Endothelial cell of umbilical vein (primary cell): ENCODE measurements at regions not wholly inside any gene's neighbourhood (a gene's known extent, or its start where the extent isn't known, plus 50 kb on each side); places are given as distances from the start of the nearest gene placed in this dataset.

ENCODE experiments used
- BruUV-seq: library from RNA; stranded (reverse); fragments of 400-500 nt; replicated peaks from 2 replicates; lab custom pipeline; 2021; lab: Mats Ljungman, UMichigan
- CTCF ChIA-PET: fragments of 300-600, 350-600 bp; sonication (Branson Sonifier 250); formaldehyde crosslinking; loops from one replicate; lab custom pipeline; 2021; ENCODE audit warnings: antibody characterized with exemption, inconsistent platforms; lab: Charles Lee
- POLR2A ChIA-PET: fragments of 300-600, 350-600 bp; sonication (Branson Sonifier 250); formaldehyde crosslinking; loops from one replicate; lab custom pipeline; 2021; ENCODE audit warnings: antibody characterized with exemption, inconsistent platforms; lab: Charles Lee
- DNase-seq: peaks from one replicate; pipeline ENCODE4 v3.0.0-alpha.2; 2011; ENCODE audit warnings: low read depth, low spot score
- FAIRE-seq: peaks from 2 replicates; lab custom pipeline; 2011; peaks lifted over from hg19 to GRCh38; lab: Jason Lieb, UNC
- H2AFZ ChIP-seq: 2 replicates; pipeline ENCODE4 v1.6.0; 2012; ENCODE audit warnings: low read depth, low read length, control low read depth, inconsistent platforms
- H3K27ac ChIP-seq: 2 replicates; pipeline ENCODE4 v1.5.1; 2011; ENCODE audit warnings: low read depth, mild to moderate bottlenecking, control low read depth, low read length, moderate library complexity; ENCODE audit not compliant: insufficient read depth
- H3K27me3 ChIP-seq, 2 experiments: 2 replicates each; pipeline versions ENCODE4 v1.6.0 to v1.6.1; 2011; ENCODE audit warnings: low read length in 2 of 2, mixed read lengths in 1 of 2; ENCODE audit not compliant: control insufficient read depth in 2 of 2, insufficient read depth in 2 of 2
- H3K36me3 ChIP-seq, 2 experiments: 2 replicates in 1 of 2; 3 replicates in 1 of 2; pipeline ENCODE4 v1.5.1; 2011; ENCODE audit warnings: low read length in 2 of 2, mild to moderate bottlenecking in 1 of 2, moderate library complexity in 1 of 2; ENCODE audit not compliant: control insufficient read depth in 2 of 2, insufficient read depth in 2 of 2; ENCODE audit errors: extremely low read depth in 1 of 2
- H3K4me1 ChIP-seq: 3 replicates; pipeline ENCODE4 v1.5.1; 2011; ENCODE audit warnings: mild to moderate bottlenecking, low read length; ENCODE audit not compliant: control insufficient read depth, insufficient read depth; ENCODE audit errors: extremely low read depth
- H3K4me2 ChIP-seq: 2 replicates; pipeline ENCODE4 v1.6.1; 2011; ENCODE audit warnings: low read length, control low read depth, mixed read lengths; ENCODE audit not compliant: insufficient read depth
- H3K4me3 ChIP-seq, 3 experiments: fragments of 200-600 bp in 1 of 3; sonication (generic), shearing (Covaris generic) in 1 of 3; replicated peaks in 1 of 3; 2 replicates each; pipeline ENCODE4 v1.5.1; 2011 to 2016; ENCODE audit warnings: control low read depth in 3 of 3, low read length in 3 of 3, mild to moderate bottlenecking in 2 of 3, inconsistent platforms in 1 of 3, low read depth in 1 of 3, moderate library complexity in 1 of 3; ENCODE audit not compliant: insufficient read depth in 1 of 3
- H3K79me2 ChIP-seq: 2 replicates; pipeline ENCODE4 v1.6.0; 2012; ENCODE audit warnings: low read length, inconsistent platforms; ENCODE audit not compliant: control insufficient read depth, insufficient read depth
- H3K9ac ChIP-seq: replicated peaks from 2 replicates; pipeline ENCODE3; 2011; ENCODE audit warnings: low read length, control low read depth; ENCODE audit not compliant: insufficient read depth; ENCODE audit errors: extremely low read depth
- H3K9me1 ChIP-seq: replicated peaks from 3 replicates; pipeline ENCODE4 v1.6.0; 2011; ENCODE audit warnings: mild to moderate bottlenecking, low read length; ENCODE audit not compliant: control insufficient read depth, insufficient read depth; ENCODE audit errors: extremely low read depth
- H3K9me3 ChIP-seq: replicated peaks from 2 replicates; pipeline ENCODE4 v1.5.1; 2012; ENCODE audit warnings: low read length, inconsistent platforms; ENCODE audit not compliant: control insufficient read depth, insufficient read depth
- H4K20me1 ChIP-seq: replicated peaks from 2 replicates; pipeline ENCODE3; 2011; ENCODE audit warnings: mild to moderate bottlenecking, low read length; ENCODE audit not compliant: control insufficient read depth, insufficient read depth; ENCODE audit errors: extremely low read depth
- EZH2 ChIP-seq: IDR thresholded peaks from 2 replicates; pipeline ENCODE4 v1.6.1; 2012; ENCODE audit warnings: borderline replicate concordance, low read depth, mild to moderate bottlenecking, moderate library complexity, low read length, inconsistent platforms; ENCODE audit not compliant: severe bottlenecking
- FOS ChIP-seq: IDR thresholded peaks from 2 replicates; pipeline ENCODE4 v1.6.1; 2011; ENCODE audit warnings: mild to moderate bottlenecking, low read length, moderate library complexity, borderline replicate concordance; ENCODE audit not compliant: insufficient read depth
- GATA2 ChIP-seq: IDR thresholded peaks from 2 replicates; pipeline ENCODE4 v1.7.0; 2011; ENCODE audit warnings: low read depth, mild to moderate bottlenecking, moderate library complexity, mixed read lengths, low read length; ENCODE audit not compliant: insufficient read length, insufficient read depth
- JUN ChIP-seq: IDR thresholded peaks from 2 replicates; pipeline ENCODE4 v1.6.1; 2011; ENCODE audit warnings: borderline replicate concordance, low read depth; ENCODE audit not compliant: insufficient read length, insufficient read depth
- MAX ChIP-seq: IDR thresholded peaks from 2 replicates; pipeline ENCODE4 v1.6.1; 2011; ENCODE audit not compliant: insufficient read depth, insufficient read length
- MYC ChIP-seq: IDR thresholded peaks from one replicate; pipeline ENCODE4 v1.6.1; 2011; ENCODE audit warnings: mild to moderate bottlenecking, low read depth, low read length
- POLR2A ChIP-seq: IDR thresholded peaks from 2 replicates; pipeline ENCODE4 v1.6.1; 2012; ENCODE audit warnings: low read depth, mild to moderate bottlenecking, control low read depth, low read length
- POLR2AphosphoS5 ChIP-seq: IDR thresholded peaks from 2 replicates; pipeline ENCODE4 v1.6.1; 2012; ENCODE audit warnings: low read depth, mild to moderate bottlenecking, control low read depth, low read length, moderate library complexity; ENCODE audit not compliant: insufficient read depth
- dilution Hi-C: fragments of 300-500 bp; cut with MboI; formaldehyde crosslinking; loops from one replicate; pipeline ENCODE4 v1.15.0; 2019; ENCODE audit warnings: low sequenced_read_pairs; ENCODE audit not compliant: extremely low pct_ligation_motif_present
- intact Hi-C: fragments of 100-400 bp; cut with micrococcal nuclease; formaldehyde crosslinking; loops from one replicate; pipeline ENCODE4 v1.10.0; 2022
- TF ChIP-seq, protein P1 (sequence below), 2 donors: IDR thresholded peaks; 1 replicate in 1 of 2; 2 replicates in 1 of 2; pipeline ENCODE4 v1.5.1; 2011; ENCODE audit warnings: low read length in 2 of 2, mild to moderate bottlenecking in 2 of 2, moderate library complexity in 2 of 2, control low read depth in 1 of 2, inconsistent platforms in 1 of 2, low read depth in 1 of 2; ENCODE audit not compliant: insufficient read depth in 1 of 2; ENCODE audit errors: extremely low read depth in 1 of 2

- intact Hi-C loops (no loop called here), dilution Hi-C loops (no loop called here)
- ChIA-PET POLR2A (no interaction called here), CTCF (no interaction called here)
- Histone ChIP-seq H3K27me3 (no peaks in the 10 kb centered on the region), H3K4me2 (no peak overlapping the region), H3K79me2 (no peaks in the 10 kb centered on the region), H3K9me1 (no peaks in the 10 kb centered on the region), H3K4me3 (no peak overlapping the region), H3K4me1 (no peaks in the 10 kb centered on the region), H2AFZ (no peak overlapping the region), H3K9me3 (no peaks in the 10 kb centered on the region), H4K20me1 (no peaks in the 10 kb centered on the region), H3K27ac (no peak overlapping the region), H3K36me3 (no peaks in the 10 kb centered on the region), H3K9ac (no peak overlapping the region)
- TF ChIP-seq EZH2 = no peak
- no TSS peak for BruUV-seq
- DNase-seq (no peak), FAIRE-seq (no peak)
Observed at GRCh38 chr3:160157321-160157720, 67.9 kb upstream of the C3orf80 start.

GRCh38 chr3:160159341-160159740 lies 65.9 kb upstream of the C3orf80 start:
- Histone ChIP-seq H3K9me1 (no peaks in the 10 kb centered on the region), H2AFZ (no peak overlapping the region), H3K4me2 (no peak overlapping the region), H3K4me1 (no peaks in the 10 kb centered on the region), H3K79me2 (no peaks in the 10 kb centered on the region), H3K9me3 (no peaks in the 10 kb centered on the region), H3K4me3 (no peak overlapping the region), H3K36me3 (no peaks in the 10 kb centered on the region), H3K9ac (no peak overlapping the region), H3K27me3 (no peaks in the 10 kb centered on the region), H3K27ac (no peak overlapping the region), H4K20me1 (no peaks in the 10 kb centered on the region)
- POLR2A ChIA-PET = no interaction called here
- intact Hi-C loops (no loop called here), dilution Hi-C loops (no loop called here)
- DNase-seq (no peak), FAIRE-seq (no peak)
- no peak for TF ChIP-seq EZH2
- TF ChIP-seq POLR2AphosphoS5 = no peak
- TF ChIP-seq, protein P1, sequence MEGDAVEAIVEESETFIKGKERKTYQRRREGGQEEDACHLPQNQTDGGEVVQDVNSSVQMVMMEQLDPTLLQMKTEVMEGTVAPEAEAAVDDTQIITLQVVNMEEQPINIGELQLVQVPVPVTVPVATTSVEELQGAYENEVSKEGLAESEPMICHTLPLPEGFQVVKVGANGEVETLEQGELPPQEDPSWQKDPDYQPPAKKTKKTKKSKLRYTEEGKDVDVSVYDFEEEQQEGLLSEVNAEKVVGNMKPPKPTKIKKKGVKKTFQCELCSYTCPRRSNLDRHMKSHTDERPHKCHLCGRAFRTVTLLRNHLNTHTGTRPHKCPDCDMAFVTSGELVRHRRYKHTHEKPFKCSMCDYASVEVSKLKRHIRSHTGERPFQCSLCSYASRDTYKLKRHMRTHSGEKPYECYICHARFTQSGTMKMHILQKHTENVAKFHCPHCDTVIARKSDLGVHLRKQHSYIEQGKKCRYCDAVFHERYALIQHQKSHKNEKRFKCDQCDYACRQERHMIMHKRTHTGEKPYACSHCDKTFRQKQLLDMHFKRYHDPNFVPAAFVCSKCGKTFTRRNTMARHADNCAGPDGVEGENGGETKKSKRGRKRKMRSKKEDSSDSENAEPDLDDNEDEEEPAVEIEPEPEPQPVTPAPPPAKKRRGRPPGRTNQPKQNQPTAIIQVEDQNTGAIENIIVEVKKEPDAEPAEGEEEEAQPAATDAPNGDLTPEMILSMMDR (IDR thresholded peaks at IDR 0.05; ENCODE audit: extremely low read depth in 1 of 2, insufficient read depth in 1 of 2, low read depth in 1 of 2, low read length in 2 of 2) = no peak
- TF ChIP-seq MYC = no peak
- no peak for TF ChIP-seq JUN
- TF ChIP-seq POLR2A = no peak
- no peak for TF ChIP-seq MAX
- TF ChIP-seq GATA2 = no peak
- no peak for TF ChIP-seq FOS
- CTCF ChIA-PET = interaction anchor here (0.6 kb wide), 1 partner anchor 16 kb away, joined by 3 read pairs; no protein-coding TSS in a partner anchor
- BruUV-seq = no TSS peak
